GM18951 (cell line): ENCODE measurements at regions not wholly inside any gene's neighbourhood (a gene's known extent, or its start where the extent isn't known, plus 50 kb on each side); places are given as distances from the start of the nearest gene placed in this dataset.
"Not testable (repeated sequence)": the region's sequence is repeated elsewhere in the genome, so short reads cannot be mapped to it uniquely, and the experiment has no call there.

Experiments used
- POLR2A ChIP-seq: IDR thresholded peaks from 4 replicates; pipeline ENCODE4 v1.6.1; 2011; ENCODE audit warnings: mild to moderate bottlenecking; ENCODE audit not compliant: insufficient read length, insufficient read depth; ENCODE audit errors: extremely low read depth
- in situ Hi-C: fragments of 300-500 bp; cut with MboI; formaldehyde crosslinking; loops from one replicate; pipeline ENCODE4 v1.12.0; 2022; ENCODE audit warnings: low sequenced_read_pairs, mixed read lengths, inconsistent platforms; ENCODE audit not compliant: unreplicated experiment

DNA sequence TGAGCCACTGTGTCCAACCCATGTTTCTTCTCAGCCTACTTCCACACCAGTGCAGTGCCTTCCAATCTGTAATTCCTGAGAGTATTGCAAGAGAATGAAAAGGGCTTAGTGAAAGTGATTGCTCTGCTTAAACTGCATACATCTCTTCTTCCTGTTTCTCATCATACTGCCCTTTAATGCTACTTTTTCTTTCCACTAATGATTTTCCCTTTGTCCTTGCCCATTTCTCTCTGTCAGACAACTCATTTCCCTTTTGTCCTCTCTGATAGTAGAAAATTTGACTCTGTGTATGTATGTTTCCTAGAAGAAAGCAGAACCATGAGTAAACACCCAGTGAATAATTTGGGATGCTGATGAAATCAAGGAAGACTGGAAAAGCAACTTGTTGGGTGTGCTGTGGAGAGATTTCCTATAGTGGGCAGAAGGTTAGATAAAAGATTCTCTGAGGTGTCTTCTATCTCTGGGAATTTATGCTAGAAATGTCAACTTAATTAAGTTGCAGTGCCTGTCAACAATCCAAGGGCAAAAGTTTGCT is 102.2 kb upstream of the CHD1 start:
- in situ Hi-C loops = loop anchor here (5.0 to 10.0 kb wide), 2 partner anchors 124 to 256 kb away; partner anchors contain the start of gene RGMB
- TF ChIP-seq POLR2A = no peak

- in situ Hi-C loops = no loop called here
- no peak for TF ChIP-seq POLR2A
Measured at GRCh38 chr5:99029172-99029571, 100.4 kb upstream of the CHD1 start.

DNA sequence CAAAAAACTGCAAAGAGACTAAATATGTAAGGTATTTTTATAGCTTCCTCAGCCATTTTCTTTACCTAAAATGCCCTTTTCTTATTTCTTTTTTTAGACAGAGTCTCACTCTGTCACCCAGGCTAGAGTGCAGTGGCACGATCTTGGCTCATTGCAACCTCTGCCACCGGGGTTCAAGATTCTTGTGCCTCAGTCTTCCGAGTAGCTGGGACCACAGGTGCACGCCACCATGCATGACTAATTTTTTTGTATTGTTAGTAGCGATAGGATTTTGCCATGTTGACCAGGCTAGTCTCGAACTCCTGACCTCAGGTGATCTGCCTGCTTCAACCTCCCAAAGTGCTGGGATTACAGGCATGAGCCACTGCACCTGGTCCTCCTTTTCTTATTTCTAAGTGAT is 99.4 kb upstream of the CHD1 start:
- in situ Hi-C loops = not testable (repeated sequence)

DNA sequence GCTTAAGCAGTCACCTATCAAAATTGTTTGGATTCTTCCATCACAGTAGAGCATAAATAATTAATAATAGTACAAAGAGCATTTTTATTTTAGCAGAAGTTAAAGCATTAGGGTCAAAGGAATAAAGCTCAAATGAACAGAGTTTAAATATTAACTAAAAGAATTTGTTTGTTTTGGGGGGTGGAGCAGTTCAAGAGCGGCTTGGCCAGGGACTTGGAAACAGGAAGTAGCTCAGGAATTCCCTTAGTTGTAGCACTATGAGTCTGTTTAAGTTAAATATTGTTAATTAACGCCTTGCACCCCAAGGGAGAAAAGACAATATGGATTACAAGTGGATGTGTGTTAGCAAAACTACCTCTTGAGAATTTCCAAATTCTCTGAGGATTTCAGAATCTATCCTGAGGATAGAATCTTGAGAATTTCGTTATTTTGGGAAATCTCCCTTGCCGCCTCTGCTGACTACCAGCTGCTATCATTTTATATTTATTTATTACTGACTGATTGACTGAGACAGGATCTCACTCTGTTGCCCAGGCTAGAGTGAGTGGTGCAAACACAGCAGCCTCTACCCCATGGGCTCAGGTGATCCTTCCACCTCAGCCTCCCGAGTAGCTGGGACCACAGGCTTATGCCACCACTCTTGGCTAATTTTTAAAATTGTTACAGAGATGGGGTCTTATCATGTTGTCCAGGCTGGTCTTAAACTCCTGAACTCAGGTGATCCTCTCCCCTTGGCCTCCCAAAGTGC is 96.7 kb upstream of the CHD1 start:
- in situ Hi-C loops = no loop called here

GRCh38 chr5:99023330-99023729 is 94.5 kb upstream of the CHD1 start:
- TF ChIP-seq POLR2A = no peak
- in situ Hi-C loops = no loop called here

More for the DNA sequence above, 96.7 kb upstream of the CHD1 start:
- TF ChIP-seq POLR2A = no peak

DNA sequence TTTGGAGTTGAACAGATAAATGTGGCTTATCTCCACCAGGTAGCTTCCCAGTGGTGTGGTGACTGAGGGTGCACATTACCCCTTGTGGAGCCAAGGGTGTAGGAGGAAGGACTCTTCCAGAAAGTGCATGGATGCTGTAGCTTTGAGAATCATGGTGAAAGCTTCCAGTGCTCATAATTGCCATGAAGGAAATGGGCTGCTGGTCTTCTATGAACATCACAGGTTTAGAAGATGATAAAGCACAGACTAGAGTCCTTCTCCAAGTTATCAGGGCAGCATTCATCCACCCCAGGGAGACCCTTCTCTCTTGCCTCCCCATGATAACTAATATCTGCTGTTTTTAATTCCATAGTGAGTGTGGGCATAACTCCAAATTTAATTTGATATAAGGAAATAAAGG is 93.4 kb upstream of the CHD1 start:
- in situ Hi-C loops = no loop called here
- TF ChIP-seq POLR2A = no peak

DNA sequence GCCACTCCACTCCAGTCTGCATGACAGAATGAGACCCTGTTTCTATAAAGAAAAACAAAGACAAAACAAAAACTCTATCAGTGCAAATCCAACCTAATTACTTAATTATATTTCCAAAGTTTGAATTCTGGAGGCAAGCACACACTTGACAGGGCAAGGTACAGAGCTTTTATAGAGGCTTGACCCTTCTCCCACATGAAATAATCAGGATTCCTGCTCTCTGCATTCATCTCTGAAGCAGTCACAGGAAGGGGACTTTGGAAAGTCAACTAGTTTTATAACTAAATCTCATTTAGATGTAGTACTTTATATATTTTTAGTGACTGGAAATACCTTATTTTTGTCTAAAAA is 91.9 kb upstream of the CHD1 start:
- no peak for TF ChIP-seq POLR2A
- in situ Hi-C loops = no loop called here

- in situ Hi-C loops = no loop called here
- no peak for TF ChIP-seq POLR2A
Measured at GRCh38 chr5:99019812-99020697, 91.2 kb upstream of the CHD1 start.

- in situ Hi-C loops = no loop called here
- no peak for TF ChIP-seq POLR2A
Measured at GRCh38 chr5:99019254-99019653, 90.4 kb upstream of the CHD1 start.

DNA sequence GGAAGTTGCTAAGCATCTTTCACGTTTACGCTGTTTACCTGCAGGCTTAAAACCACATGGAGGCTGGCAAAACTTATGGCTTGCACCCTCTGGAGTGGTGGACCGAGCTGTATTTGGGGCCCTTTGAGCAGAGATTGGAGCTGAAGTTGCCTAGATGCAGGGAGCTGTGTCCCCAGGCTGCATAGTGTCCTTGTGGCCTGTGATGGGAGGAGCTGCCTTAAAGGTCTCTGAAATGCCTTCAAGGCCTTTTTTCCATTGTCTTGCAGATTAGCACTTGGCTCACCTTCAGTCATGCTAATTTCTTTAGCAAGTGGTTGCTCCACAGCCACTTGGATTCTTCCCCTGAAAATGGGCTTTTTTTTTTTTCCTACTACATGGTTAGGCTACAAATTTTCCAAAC is 81.5 kb upstream of the CHD1 start:
- no peak for TF ChIP-seq POLR2A
- in situ Hi-C loops = no loop called here

GRCh38 chr5:99008009-99008408 is 79.2 kb upstream of the CHD1 start:
- in situ Hi-C loops = not testable (repeated sequence)

DNA sequence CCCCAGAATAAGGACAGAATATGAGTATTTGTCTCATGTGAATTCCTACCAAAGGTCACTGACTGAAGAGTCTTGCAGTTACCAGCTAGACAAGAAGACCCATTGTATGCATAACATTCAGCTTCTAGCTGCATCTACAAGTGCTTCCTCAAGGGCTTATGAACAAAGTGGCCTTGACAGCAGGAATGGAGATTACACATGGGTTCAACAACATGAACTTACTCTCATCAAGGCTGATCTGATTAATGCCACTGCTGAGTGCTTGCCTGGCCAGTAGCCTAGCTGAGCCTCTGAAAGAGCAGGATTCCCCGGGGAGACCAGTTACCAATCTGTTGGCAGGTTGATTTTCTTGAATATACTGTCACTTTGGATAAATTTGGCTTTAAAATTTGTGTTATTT is 76.7 kb upstream of the CHD1 start:
- TF ChIP-seq POLR2A = no peak
- in situ Hi-C loops = no loop called here

- in situ Hi-C loops = no loop called here
- no peak for TF ChIP-seq POLR2A
Measured at GRCh38 chr5:99004960-99005359, 76.2 kb upstream of the CHD1 start.

DNA sequence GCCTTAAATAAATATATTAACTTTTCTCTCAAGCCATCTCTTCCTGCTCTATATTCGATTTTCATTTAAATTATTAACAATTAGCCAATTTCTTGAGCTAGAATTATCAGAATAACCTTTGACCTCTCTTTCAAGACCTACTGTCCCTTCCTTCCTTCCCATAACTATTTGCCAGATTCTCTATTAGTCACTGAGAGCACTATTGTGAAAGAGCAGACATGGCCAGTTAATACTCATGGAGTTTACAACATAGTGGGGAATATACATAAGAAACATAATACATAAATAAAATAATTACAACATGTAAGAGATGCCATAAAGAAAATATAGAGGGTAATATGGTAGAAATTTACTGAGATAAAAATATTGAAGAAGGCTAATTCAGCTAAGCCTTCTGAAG is 72.1 kb upstream of the CHD1 start:
- no peak for TF ChIP-seq POLR2A

More for the DNA sequence above, 72.1 kb upstream of the CHD1 start:
- in situ Hi-C loops = no loop called here
